Smooth muscle cell (in vitro differentiated cells): ENCODE measurements at regions not wholly inside any gene's neighbourhood (a gene's known extent, or its start where the extent isn't known, plus 50 kb on each side); places are given as distances from the start of the nearest gene placed in this dataset.

Experiments used
- DNase-seq: peaks from one replicate; lab custom pipeline; 2025; ENCODE audit not compliant: unreplicated experiment; lab: John Stamatoyannopoulos, UW
- H2AFZ ChIP-seq: fragments of 200-600 bp; sonication (generic); 2 replicates; pipeline ENCODE4 v1.6.0; 2016; ENCODE audit warnings: antibody characterized with exemption, low read depth, mild to moderate bottlenecking
- H3F3A ChIP-seq: fragments of 200-600 bp; sonication (generic); 2 replicates; pipeline ENCODE4 v1.6.0; 2017; ENCODE audit warnings: antibody characterized with exemption, low read depth
- H3K27ac ChIP-seq: fragments of 200-600 bp; sonication (generic); 2 replicates; pipeline ENCODE4 v1.5.1; 2016; ENCODE audit warnings: low read depth, mild to moderate bottlenecking
- H3K27me3 ChIP-seq: fragments of 200-600 bp; sonication (generic); 2 replicates; pipeline ENCODE4 v1.6.1; 2016; ENCODE audit warnings: low read depth, mild to moderate bottlenecking
- H3K36me3 ChIP-seq: fragments of 200-600 bp; sonication (generic); 2 replicates; pipeline ENCODE4 v1.5.1; 2016; ENCODE audit warnings: low read depth
- H3K4me1 ChIP-seq: fragments of 200-600 bp; sonication (generic); 2 replicates; pipeline ENCODE4 v1.5.1; 2016; ENCODE audit warnings: low read depth
- H3K4me2 ChIP-seq: fragments of 200-600 bp; sonication (generic); 2 replicates; pipeline ENCODE4 v1.6.0; 2016; ENCODE audit warnings: mild to moderate bottlenecking
- H3K4me3 ChIP-seq: fragments of 200-600 bp; sonication (generic); 2 replicates; pipeline ENCODE4 v1.5.1; 2016; ENCODE audit warnings: mild to moderate bottlenecking
- H3K79me2 ChIP-seq: fragments of 200-600 bp; sonication (generic); 2 replicates; pipeline ENCODE4 v1.6.0; 2016; ENCODE audit warnings: low read depth, mild to moderate bottlenecking
- H3K9ac ChIP-seq: fragments of 200-600 bp; sonication (generic); 2 replicates; pipeline ENCODE4 v1.6.0; 2016; ENCODE audit warnings: low read depth
- H3K9me3 ChIP-seq: fragments of 200-600 bp; sonication (generic); replicated peaks from 2 replicates; pipeline ENCODE4 v1.5.1; 2016; ENCODE audit warnings: low read depth
- H4K20me1 ChIP-seq: fragments of 200-600 bp; sonication (generic); 2 replicates; pipeline ENCODE4 v1.6.0; 2016; ENCODE audit warnings: low read depth
- WGBS: methylation state at CpG from one replicate; pipeline ENCODE4 v1.1.7; 2016; ENCODE audit warnings: low lambda C conversion rate; 5-methylcytosine and 5-hydroxymethylcytosine counted together
- TF ChIP-seq, protein P1 (sequence below): fragments of 200-600 bp; sonication (generic); IDR thresholded peaks from 2 replicates; pipeline ENCODE4 v1.5.1; 2017; ENCODE audit warnings: borderline replicate concordance, mild to moderate bottlenecking, antibody characterized with exemption; ENCODE audit not compliant: insufficient read depth, poor library complexity, severe bottlenecking

DNA sequence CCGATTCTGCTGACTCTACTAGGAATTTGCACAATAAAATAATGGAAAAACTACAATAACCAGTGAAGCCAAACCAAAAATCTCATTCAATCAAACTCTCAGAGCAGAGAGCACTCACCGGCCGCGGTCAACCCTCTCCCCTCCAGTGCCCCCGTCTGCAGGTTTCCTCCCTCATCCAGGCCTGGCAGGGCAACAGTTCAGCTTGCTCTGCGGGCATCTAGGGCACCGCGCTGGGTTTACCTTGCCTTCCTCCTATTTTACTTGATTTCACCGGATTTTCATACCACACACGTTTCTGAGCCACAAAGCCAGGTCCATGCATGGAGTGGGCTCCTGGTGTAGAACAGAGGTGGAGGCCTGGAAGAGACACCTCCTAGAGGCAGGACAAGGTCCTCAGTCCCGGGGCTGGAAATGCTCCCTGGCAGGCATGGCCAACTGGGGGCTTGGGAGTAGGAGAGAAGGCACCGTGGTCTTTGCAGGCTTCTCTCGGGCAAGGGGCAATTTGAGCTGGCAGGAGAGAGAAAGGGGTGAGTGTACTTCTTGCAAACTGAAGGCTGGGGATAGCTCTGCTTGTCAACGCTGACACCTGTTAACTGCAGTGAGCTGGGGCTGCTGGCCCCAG lies 938.4 kb downstream of the BRD1 start:
- Histone ChIP-seq H3F3A (no peaks in the 10 kb centered on the region), H4K20me1 (no peaks in the 10 kb centered on the region), H3K27ac (no peak overlapping the region), H2AFZ (no peak overlapping the region), H3K4me2 (no peak overlapping the region), H3K9ac (no peak overlapping the region), H3K4me3 (no peak overlapping the region), H3K36me3 (no peaks in the 10 kb centered on the region), H3K9me3 (no peaks in the 10 kb centered on the region), H3K4me1 (no peaks in the 10 kb centered on the region), H3K79me2 (no peaks in the 10 kb centered on the region), H3K27me3 (no peaks in the 10 kb centered on the region)
- 93% methylated on average over 14 of the region's 14 CpGs for WGBS
- TF ChIP-seq, protein P1, sequence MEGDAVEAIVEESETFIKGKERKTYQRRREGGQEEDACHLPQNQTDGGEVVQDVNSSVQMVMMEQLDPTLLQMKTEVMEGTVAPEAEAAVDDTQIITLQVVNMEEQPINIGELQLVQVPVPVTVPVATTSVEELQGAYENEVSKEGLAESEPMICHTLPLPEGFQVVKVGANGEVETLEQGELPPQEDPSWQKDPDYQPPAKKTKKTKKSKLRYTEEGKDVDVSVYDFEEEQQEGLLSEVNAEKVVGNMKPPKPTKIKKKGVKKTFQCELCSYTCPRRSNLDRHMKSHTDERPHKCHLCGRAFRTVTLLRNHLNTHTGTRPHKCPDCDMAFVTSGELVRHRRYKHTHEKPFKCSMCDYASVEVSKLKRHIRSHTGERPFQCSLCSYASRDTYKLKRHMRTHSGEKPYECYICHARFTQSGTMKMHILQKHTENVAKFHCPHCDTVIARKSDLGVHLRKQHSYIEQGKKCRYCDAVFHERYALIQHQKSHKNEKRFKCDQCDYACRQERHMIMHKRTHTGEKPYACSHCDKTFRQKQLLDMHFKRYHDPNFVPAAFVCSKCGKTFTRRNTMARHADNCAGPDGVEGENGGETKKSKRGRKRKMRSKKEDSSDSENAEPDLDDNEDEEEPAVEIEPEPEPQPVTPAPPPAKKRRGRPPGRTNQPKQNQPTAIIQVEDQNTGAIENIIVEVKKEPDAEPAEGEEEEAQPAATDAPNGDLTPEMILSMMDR: no peak
- no peak for DNase-seq

DNA sequence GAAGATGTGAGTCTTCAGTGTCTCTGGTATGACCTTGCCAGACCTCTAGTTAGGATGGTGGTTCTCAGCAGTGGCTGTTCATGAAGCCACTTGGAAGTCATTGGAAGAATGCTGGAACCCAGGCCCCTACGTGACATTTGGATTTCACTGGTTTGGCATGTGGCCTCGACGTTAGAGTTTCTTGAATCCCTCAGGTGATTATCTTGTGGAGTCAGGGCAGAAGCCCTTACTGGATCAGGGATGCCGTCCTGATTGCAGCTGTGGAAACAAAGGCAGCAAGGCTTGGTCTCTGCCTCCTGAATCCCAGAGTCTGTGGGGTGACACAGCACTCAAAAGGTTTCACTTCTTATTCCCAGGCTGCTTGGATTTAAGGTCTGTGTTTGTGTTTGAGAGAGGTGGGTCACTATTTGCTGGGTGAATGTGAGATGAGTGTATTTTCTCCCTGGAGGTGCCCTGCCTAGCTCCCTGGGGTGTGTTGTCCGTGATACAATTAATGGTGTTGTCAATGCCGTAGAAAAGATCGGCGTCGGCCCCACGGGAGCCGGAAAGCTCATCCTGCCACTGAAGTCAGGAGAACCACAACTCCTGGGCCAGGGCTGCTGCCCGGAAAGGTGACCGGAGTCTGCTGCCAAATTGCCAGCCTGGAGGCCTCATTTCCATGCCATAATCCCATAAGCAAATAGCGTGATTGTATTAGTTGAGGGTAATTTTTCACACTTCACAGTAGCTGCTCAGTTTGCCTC lies 939.0 kb downstream of the BRD1 start:
- Histone ChIP-seq H3K9ac (no peak overlapping the region), H3K27me3 (no peaks in the 10 kb centered on the region), H2AFZ (no peak overlapping the region), H3K27ac (no peak overlapping the region), H3K4me2 (no peak overlapping the region), H3K4me3 (no peak overlapping the region), H3K79me2 (no peaks in the 10 kb centered on the region), H4K20me1 (no peaks in the 10 kb centered on the region), H3K9me3 (no peaks in the 10 kb centered on the region), H3K36me3 (no peaks in the 10 kb centered on the region), H3K4me1 (no peaks in the 10 kb centered on the region), H3F3A (no peaks in the 10 kb centered on the region)
- TF ChIP-seq, protein P1: no peak
- WGBS: 85% methylated on average over 14 of the region's 14 CpGs
- DNase-seq: no peak

DNA sequence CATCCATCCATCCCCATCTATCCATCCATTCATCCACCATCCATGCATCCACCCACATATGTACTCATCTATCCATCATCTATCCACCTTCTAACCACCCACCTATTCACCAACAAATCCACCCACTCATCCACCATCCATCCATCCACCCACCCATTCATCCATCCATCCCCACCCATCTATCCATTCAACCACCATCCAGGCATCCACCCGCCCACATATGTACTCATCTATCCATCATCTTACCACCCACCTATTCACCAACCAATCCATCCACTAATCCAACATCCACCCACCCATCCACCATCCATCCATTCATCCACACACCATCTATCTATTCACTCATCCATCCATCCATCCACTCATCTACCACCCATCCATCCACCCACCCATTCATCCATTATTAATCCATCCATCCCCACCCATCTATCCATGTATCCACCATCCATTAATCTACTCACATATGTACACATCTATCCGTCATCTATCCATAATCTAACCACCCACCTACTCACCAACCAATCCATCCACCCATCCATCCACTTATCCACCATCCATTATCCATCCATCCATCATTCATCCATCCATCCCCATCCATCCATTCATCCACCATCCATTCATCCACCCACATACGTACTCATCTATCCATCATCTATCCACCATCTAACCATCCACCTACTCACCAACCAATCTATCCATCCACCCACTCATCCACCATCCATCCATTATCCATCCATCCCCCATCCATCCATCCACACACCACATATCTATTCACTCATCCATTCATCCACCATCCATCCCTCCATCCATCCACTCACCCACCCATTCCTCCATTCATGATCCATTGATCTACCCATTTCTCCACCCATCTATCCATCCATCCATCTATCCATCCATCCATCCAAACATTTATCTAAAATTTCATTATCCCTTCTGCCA lies 940.0 kb downstream of the BRD1 start:
- H3K9me3 ChIP-seq: no peaks in the 10 kb centered on the region
- no peak for DNase-seq
- 94% methylated on average over 3 of the region's 3 CpGs for WGBS
- H3K4me3 ChIP-seq: no peak overlapping the region
- no peak overlapping the region for H3K9ac ChIP-seq
- H3K36me3 ChIP-seq: no peaks in the 10 kb centered on the region
- TF ChIP-seq, protein P1: no peak
- no peaks in the 10 kb centered on the region for H3K4me1 ChIP-seq
- H3K27ac ChIP-seq: no peak overlapping the region
- no peak overlapping the region for H2AFZ ChIP-seq
- H3K27me3 ChIP-seq: no peaks in the 10 kb centered on the region
- H3K4me2 ChIP-seq: no peak overlapping the region
- H4K20me1 ChIP-seq: no peaks in the 10 kb centered on the region
- H3K79me2 ChIP-seq: no peaks in the 10 kb centered on the region
- no peaks in the 10 kb centered on the region for H3F3A ChIP-seq
